ENCODE measurements at regions not wholly inside any gene's neighbourhood (a gene's known extent, or its start where the extent isn't known, plus 50 kb on each side); places are given as distances from the start of the nearest gene placed in this dataset.

GRCh38 chr2:133753665-133754064, 185.4 kb upstream of the NCKAP5 start:
- H3K27ac ChIP-seq (ENCODE audit: insufficient read depth, low read length), result no peak overlapping the region
- TF ChIP-seq EZH2 (IDR thresholded peaks at IDR 0.05; ENCODE audit: low read length, missing control alignments), result no peak
- TF ChIP-seq, protein P1, sequence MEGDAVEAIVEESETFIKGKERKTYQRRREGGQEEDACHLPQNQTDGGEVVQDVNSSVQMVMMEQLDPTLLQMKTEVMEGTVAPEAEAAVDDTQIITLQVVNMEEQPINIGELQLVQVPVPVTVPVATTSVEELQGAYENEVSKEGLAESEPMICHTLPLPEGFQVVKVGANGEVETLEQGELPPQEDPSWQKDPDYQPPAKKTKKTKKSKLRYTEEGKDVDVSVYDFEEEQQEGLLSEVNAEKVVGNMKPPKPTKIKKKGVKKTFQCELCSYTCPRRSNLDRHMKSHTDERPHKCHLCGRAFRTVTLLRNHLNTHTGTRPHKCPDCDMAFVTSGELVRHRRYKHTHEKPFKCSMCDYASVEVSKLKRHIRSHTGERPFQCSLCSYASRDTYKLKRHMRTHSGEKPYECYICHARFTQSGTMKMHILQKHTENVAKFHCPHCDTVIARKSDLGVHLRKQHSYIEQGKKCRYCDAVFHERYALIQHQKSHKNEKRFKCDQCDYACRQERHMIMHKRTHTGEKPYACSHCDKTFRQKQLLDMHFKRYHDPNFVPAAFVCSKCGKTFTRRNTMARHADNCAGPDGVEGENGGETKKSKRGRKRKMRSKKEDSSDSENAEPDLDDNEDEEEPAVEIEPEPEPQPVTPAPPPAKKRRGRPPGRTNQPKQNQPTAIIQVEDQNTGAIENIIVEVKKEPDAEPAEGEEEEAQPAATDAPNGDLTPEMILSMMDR (conservative IDR thresholded peaks at IDR 0.05 in 1 of 2, IDR thresholded peaks at IDR 0.05 in 1 of 2; ENCODE audit: low read depth in 1 of 2, low read length in 2 of 2), result no peak
- no peaks in the 10 kb centered on the region for H3K79me2 ChIP-seq (ENCODE audit: control insufficient read depth, insufficient read depth, low read length)
- no peak overlapping the region for H3K9ac ChIP-seq (ENCODE audit: insufficient read depth, low read length)
- H4K20me1 ChIP-seq (ENCODE audit: control insufficient read depth, extremely low read depth, insufficient read depth, low read length), result no peaks in the 10 kb centered on the region
- peaks cover 5% of the 10 kb centered on the region for H3K4me1 ChIP-seq (ENCODE audit: control insufficient read depth, extremely low read depth, insufficient read depth, low read length)
- H2AFZ ChIP-seq (ENCODE audit: low read length), result no peak overlapping the region
- H3K9me3 ChIP-seq (ENCODE audit: control insufficient read depth, insufficient read depth, low read depth, low read length), result no peaks in the 10 kb centered on the region
- no peak for DNase-seq (ENCODE audit: low read depth in 2 of 2)
- H3K27me3 ChIP-seq (ENCODE audit: control insufficient read depth, insufficient read depth, low read length), result no peaks in the 10 kb centered on the region
- no peak overlapping the region for H3K4me3 ChIP-seq (replicated peaks in 1 of 4; ENCODE audit: control extremely low read depth in 1 of 4, insufficient read depth in 1 of 4, low read depth in 3 of 4, low read length in 4 of 4)
- no peak overlapping the region for H3K4me2 ChIP-seq (ENCODE audit: extremely low read depth, insufficient read depth, low read length)
- H3K36me3 ChIP-seq (ENCODE audit: control insufficient read depth, insufficient read depth, low read length), result no peaks in the 10 kb centered on the region

DNA sequence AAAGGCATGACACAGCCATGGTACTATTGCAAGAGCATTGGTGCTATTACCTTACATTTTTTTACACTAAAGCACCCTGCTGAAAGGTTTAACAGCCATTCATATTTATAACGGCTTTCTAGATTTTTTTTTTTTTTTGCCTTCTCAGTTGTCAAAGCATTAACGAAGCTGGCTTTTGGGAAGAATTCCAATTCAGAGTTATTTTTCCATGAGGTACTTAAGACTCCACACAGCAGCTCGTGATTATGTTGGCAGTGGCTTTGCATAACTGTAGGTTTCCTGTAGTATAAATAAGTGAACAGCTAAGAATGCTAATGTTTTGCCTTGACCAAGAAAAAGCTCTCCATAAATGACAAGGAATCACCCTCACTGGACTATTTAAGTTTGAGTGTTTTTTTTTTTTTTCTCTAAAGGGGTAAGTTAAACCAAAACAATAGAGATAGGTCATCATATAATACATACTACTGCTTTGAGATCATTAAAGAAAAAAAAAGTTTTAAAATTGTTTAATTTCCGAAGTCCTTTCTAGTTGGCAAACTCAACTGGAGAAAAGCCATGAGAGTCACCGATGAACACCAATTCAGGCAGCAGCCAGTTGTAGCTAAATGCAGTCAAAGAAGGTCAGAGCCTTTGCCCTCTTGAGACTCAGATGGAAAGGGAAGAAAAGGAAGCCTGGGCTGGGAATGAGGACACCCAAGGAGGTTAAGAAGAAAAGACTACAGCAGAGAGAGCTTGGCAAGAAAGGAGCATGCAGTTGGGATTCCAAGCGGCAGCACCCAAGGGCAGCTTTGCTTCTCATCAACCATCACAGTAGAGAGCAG, 187.4 kb upstream of the NCKAP5 start:
- TF ChIP-seq, protein P1 (conservative IDR thresholded peaks at IDR 0.05 in 1 of 2, IDR thresholded peaks at IDR 0.05 in 1 of 2; ENCODE audit: low read depth in 1 of 2, low read length in 2 of 2), result no peak
- no peak for TF ChIP-seq EZH2 (IDR thresholded peaks at IDR 0.05; ENCODE audit: low read length, missing control alignments)
- no peaks in the 10 kb centered on the region for H3K9me3 ChIP-seq (ENCODE audit: control insufficient read depth, insufficient read depth, low read depth, low read length)
- no peaks in the 10 kb centered on the region for H3K27me3 ChIP-seq (ENCODE audit: control insufficient read depth, insufficient read depth, low read length)
- peaks cover 10% of the 10 kb centered on the region for H3K4me1 ChIP-seq (ENCODE audit: control insufficient read depth, extremely low read depth, insufficient read depth, low read length)
- H3K4me2 ChIP-seq (ENCODE audit: extremely low read depth, insufficient read depth, low read length), result peak overlapping the region; percentile 64
- no peaks in the 10 kb centered on the region for H3K79me2 ChIP-seq (ENCODE audit: control insufficient read depth, insufficient read depth, low read length)
- no peak overlapping the region for H3K9ac ChIP-seq (ENCODE audit: insufficient read depth, low read length)
- H4K20me1 ChIP-seq (ENCODE audit: control insufficient read depth, extremely low read depth, insufficient read depth, low read length), result no peaks in the 10 kb centered on the region
- H3K36me3 ChIP-seq (ENCODE audit: control insufficient read depth, insufficient read depth, low read length), result no peaks in the 10 kb centered on the region
- H3K27ac ChIP-seq (ENCODE audit: insufficient read depth, low read length), result peak overlapping the region; percentile 49
- no peak overlapping the region for H2AFZ ChIP-seq (ENCODE audit: low read length)
- peak; percentile 99 to 100 for DNase-seq (ENCODE audit: low read depth in 2 of 2)
- H3K4me3 ChIP-seq (replicated peaks in 1 of 4; ENCODE audit: control extremely low read depth in 1 of 4, insufficient read depth in 1 of 4, low read depth in 3 of 4, low read length in 4 of 4), result no peak overlapping the region

DNA sequence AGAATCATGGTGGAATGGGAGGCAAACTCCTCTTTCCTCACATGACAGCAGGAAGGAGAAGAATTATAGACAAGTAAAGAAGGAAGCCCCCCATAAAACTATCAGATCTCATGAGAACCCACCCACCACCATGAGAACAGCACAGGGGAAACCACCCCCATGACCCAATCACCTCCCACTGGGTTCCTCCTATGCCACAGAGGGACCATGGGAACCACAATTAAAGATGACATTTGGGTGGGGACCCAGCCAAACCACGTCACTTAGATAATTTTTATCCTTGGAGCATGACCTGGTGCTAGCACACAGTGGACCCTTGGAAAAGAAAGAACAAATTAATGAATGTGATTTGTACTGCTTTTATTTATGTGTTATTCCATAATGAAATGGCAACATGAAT, 188.6 kb upstream of the NCKAP5 start:
- no peaks in the 10 kb centered on the region for H3K79me2 ChIP-seq (ENCODE audit: control insufficient read depth, insufficient read depth, low read length)
- TF ChIP-seq, protein P1 (conservative IDR thresholded peaks at IDR 0.05 in 1 of 2, IDR thresholded peaks at IDR 0.05 in 1 of 2; ENCODE audit: low read depth in 1 of 2, low read length in 2 of 2), result no peak
- no peak for TF ChIP-seq EZH2 (IDR thresholded peaks at IDR 0.05; ENCODE audit: low read length, missing control alignments)

More for the DNA sequence above, 188.6 kb upstream of the NCKAP5 start:
- Histone ChIP-seq H3K9ac (ENCODE audit: insufficient read depth, low read length) (no peak overlapping the region), H3K27me3 (ENCODE audit: control insufficient read depth, insufficient read depth, low read length) (no peaks in the 10 kb centered on the region), H3K4me2 (ENCODE audit: extremely low read depth, insufficient read depth, low read length) (no peak overlapping the region), H3K4me1 (ENCODE audit: control insufficient read depth, extremely low read depth, insufficient read depth, low read length) (peaks cover 10% of the 10 kb centered on the region), H3K36me3 (ENCODE audit: control insufficient read depth, insufficient read depth, low read length) (no peaks in the 10 kb centered on the region), H3K4me3 (replicated peaks in 1 of 4; ENCODE audit: control extremely low read depth in 1 of 4, insufficient read depth in 1 of 4, low read depth in 3 of 4, low read length in 4 of 4) (no peak overlapping the region), H2AFZ (ENCODE audit: low read length) (no peak overlapping the region), H3K9me3 (ENCODE audit: control insufficient read depth, insufficient read depth, low read depth, low read length) (no peaks in the 10 kb centered on the region), H3K27ac (ENCODE audit: insufficient read depth, low read length) (no peak overlapping the region), H4K20me1 (ENCODE audit: control insufficient read depth, extremely low read depth, insufficient read depth, low read length) (no peaks in the 10 kb centered on the region)
- DNase-seq (ENCODE audit: low read depth in 2 of 2), result no peak
